ENCODE measurements at regions not wholly inside any gene's neighbourhood (a gene's known extent, or its start where the extent isn't known, plus 50 kb on each side); places are given as distances from the start of the nearest gene placed in this dataset.

DNA sequence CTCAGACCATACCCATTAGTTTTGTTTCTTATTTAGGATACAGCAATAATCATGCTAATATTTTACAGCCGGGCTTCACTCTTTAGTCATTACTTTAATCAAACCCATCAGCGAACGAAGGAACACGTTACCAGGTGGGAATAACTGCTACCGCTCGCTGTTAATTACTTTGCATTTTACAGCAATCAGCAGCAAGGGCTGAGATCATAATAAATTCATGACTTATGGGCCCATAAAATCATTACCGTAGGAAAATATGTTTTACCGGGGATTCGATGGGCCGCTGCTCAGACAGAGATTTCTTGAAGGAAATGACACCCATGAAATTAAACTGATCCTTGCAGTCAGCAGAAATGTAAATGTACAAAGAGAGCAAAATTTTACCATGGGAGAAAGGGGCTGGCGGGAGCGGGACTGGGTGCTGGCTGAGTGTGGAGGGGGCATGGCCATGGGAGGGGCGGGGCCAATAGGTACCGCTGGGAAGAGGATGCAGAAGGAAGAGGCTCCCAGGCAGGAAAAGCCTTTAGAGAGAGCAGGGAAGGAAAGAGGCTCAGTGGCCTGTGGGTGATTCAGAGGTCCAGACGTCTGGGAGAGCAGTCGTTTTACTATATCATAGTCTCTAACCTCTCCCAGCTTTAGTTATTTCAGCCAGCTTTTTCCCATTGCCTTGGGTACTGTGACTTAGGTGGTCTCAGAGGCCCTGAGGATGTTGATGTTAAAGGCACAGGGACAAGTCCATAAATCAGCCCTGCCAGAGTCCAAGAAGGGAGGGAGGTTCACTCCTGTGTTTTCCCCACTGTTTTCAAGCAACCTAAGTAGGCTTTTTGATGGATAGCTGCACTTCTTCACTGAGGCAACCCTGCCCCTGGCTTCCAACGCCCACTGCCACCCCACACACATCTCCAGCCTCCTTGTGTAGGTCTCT, 258.9 kb downstream of the SEC16B start:
- TF ChIP-seq, protein P1, sequence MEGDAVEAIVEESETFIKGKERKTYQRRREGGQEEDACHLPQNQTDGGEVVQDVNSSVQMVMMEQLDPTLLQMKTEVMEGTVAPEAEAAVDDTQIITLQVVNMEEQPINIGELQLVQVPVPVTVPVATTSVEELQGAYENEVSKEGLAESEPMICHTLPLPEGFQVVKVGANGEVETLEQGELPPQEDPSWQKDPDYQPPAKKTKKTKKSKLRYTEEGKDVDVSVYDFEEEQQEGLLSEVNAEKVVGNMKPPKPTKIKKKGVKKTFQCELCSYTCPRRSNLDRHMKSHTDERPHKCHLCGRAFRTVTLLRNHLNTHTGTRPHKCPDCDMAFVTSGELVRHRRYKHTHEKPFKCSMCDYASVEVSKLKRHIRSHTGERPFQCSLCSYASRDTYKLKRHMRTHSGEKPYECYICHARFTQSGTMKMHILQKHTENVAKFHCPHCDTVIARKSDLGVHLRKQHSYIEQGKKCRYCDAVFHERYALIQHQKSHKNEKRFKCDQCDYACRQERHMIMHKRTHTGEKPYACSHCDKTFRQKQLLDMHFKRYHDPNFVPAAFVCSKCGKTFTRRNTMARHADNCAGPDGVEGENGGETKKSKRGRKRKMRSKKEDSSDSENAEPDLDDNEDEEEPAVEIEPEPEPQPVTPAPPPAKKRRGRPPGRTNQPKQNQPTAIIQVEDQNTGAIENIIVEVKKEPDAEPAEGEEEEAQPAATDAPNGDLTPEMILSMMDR (IDR thresholded peaks at IDR 0.05) = no peak
- H3K4me3 ChIP-seq = no peak overlapping the region
- no peak overlapping the region for H3K27ac ChIP-seq
- ATAC-seq = no peak
- DNase-seq = no peak
- no peaks in the 10 kb centered on the region for H3K27me3 ChIP-seq
- H3K4me1 ChIP-seq = no peaks in the 10 kb centered on the region
- no peaks in the 10 kb centered on the region for H3K9me3 ChIP-seq
- intact Hi-C loops (cut with DNase I) = no loop called here
- no peaks in the 10 kb centered on the region for H3K36me3 ChIP-seq

DNA sequence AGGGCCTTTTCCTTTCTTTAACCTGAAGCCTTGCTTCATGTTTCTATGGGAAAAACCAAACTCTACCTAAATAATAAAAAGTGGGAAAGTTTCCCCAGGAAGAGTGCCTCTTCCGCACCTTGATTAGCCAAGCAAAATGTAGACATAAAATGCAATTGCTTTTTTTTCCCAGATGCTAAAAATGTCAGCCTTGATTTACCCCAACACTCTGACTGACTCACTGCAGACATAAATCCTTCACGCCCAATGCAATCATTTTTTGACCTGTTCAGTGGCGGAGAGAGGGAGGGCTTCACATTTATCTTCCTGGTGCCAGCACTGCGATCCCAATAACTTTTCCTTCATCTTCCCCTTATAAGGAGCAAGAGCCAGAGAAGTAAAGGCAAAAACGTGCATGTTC, 261.5 kb downstream of the SEC16B start:
- no peak overlapping the region for H3K4me3 ChIP-seq
- TF ChIP-seq, protein P1 (IDR thresholded peaks at IDR 0.05) = no peak
- H3K27me3 ChIP-seq = no peaks in the 10 kb centered on the region
- no peaks in the 10 kb centered on the region for H3K9me3 ChIP-seq
- no peaks in the 10 kb centered on the region for H3K36me3 ChIP-seq
- intact Hi-C loops (cut with DNase I) = no loop called here
- DNase-seq (no peak), ATAC-seq (no peak)
- H3K27ac ChIP-seq = no peak overlapping the region
- no peaks in the 10 kb centered on the region for H3K4me1 ChIP-seq

DNA sequence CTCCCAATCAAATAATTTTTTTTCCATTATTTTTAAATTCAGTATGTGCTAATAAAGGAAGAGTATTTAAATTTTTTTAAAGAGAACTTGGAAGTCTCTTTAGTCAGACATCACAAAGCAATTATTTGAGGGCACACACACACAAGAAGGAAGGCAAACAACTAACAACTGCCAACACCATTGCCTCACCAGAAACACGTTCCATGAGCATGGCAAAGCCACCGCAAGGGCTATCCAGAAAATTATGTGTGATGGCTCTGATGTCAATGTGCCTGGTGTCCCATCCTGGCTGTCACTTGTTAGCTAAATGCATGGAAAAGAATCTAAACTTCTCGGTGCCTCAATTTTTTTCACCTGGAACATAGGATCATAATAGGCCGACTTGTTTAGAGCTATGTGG, 262.9 kb downstream of the SEC16B start:
- ATAC-seq (no peak), DNase-seq (no peak)

DNA sequence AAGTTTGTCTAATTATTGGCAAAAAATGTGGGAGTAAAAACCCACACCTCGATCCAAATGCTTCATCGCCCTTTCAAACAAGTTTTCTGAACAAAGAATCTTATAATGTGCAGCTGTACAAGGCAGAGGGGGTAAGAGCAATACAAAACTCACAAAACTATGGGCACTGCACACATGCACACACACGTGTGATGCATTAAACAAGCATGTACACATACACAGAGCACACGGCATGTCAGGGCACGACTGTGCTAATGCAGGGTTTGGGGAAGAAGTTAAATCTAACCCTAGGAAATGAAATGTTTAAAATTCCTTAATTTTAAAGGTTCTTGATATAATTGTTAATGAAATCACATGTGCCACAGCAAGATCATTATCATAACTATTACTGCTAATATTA, 264.0 kb downstream of the SEC16B start:
- Histone ChIP-seq H3K9me3 (no peaks in the 10 kb centered on the region), H3K27me3 (no peaks in the 10 kb centered on the region), H3K36me3 (no peaks in the 10 kb centered on the region), H3K4me1 (no peaks in the 10 kb centered on the region), H3K27ac (no peak overlapping the region), H3K4me3 (no peak overlapping the region)
- ATAC-seq (no peak), DNase-seq (no peak)
- TF ChIP-seq, protein P1 (IDR thresholded peaks at IDR 0.05) = no peak
- intact Hi-C loops (cut with DNase I) = no loop called here

More for the DNA sequence above, 262.9 kb downstream of the SEC16B start:
- Histone ChIP-seq H3K4me1 (no peaks in the 10 kb centered on the region), H3K4me3 (no peak overlapping the region), H3K27me3 (no peaks in the 10 kb centered on the region), H3K36me3 (no peaks in the 10 kb centered on the region), H3K27ac (no peak overlapping the region), H3K9me3 (no peaks in the 10 kb centered on the region)
- intact Hi-C loops (cut with DNase I) = no loop called here
- TF ChIP-seq, protein P1 (IDR thresholded peaks at IDR 0.05) = no peak

DNA sequence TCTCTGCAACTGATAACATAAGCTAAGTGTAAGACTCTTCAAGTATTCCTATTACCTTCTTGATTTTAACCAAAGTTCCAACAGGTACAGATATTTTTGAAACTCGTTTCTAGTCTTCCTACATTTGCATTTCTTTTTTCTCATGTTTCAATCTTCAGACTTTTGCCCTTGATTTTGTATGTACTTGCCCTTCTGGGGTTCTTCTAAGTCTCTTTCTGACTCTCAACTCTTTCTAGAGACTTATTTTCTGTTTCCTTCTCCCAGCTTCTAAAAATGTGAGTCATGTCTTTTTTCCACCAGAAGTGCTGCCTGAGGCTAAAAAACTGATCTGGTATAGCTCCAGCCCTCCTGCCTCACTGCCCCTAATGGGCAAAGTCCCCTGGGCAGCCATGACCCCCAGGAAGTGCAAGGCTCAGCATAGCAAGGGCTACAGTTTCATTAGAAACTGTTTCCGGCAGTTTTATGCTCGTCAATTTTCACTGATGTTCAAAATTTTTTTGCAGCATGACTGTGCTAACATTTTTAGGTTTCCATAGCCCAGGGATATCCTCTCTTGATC, 265.9 kb downstream of the SEC16B start:
- DNase-seq (no peak), ATAC-seq (no peak)
- intact Hi-C loops (cut with DNase I) = no loop called here
- Histone ChIP-seq H3K4me3 (no peak overlapping the region), H3K27ac (no peak overlapping the region), H3K36me3 (no peaks in the 10 kb centered on the region), H3K9me3 (no peaks in the 10 kb centered on the region), H3K4me1 (no peaks in the 10 kb centered on the region), H3K27me3 (no peaks in the 10 kb centered on the region)
- TF ChIP-seq, protein P1 (IDR thresholded peaks at IDR 0.05) = no peak
